KOPT-K1 (cell line): ENCODE measurements at regions not wholly inside any gene's neighbourhood (a gene's known extent, or its start where the extent isn't known, plus 50 kb on each side); places are given as distances from the start of the nearest gene placed in this dataset.
"Not testable (repeated sequence)": the region's sequence is repeated elsewhere in the genome, so short reads cannot be mapped to it uniquely, and the experiment has no call there.

Experiments used
- H3K27ac ChIP-seq: fragments of 200-600 bp; sonication (generic); 2 replicates; pipeline ENCODE4 v1.5.1; 2016; ENCODE audit warnings: antibody characterized with exemption, mild to moderate bottlenecking, low read depth, low read length; ENCODE audit not compliant: poor library complexity, severe bottlenecking
- H3K36me3 ChIP-seq: fragments of 200-600 bp; sonication (generic); 2 replicates; pipeline ENCODE4 v1.5.1; 2017; ENCODE audit warnings: antibody characterized with exemption, mild to moderate bottlenecking, low read length, moderate library complexity; ENCODE audit not compliant: insufficient read depth
- H3K9me3 ChIP-seq: fragments of 200-600 bp; sonication (generic); 2 replicates; pipeline ENCODE4 v1.5.1; 2017; ENCODE audit warnings: antibody characterized with exemption, low read length, mild to moderate bottlenecking; ENCODE audit not compliant: insufficient read depth, poor library complexity, severe bottlenecking

DNA sequence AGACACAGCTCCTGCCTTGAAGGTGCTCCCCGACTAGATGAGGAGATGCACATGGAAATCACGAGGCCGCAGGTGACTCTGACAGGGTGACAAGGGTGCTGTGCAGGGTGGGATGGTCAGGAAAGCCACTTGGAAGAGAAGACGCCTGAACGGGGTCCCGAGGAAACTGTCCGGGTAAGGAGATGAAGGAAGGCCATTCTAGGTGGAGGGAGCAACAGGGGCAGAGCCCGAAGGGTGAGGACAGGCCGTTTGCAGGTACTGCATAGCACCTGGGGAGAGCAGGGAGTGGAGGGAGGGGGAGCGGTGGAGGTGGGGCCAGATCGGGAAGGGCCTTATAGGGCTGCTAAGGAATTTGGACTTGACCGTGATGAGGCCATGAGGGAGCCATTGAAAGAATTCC, 105.6 kb upstream of the DLG1 start:
- Histone ChIP-seq H3K27ac (no peak overlapping the region), H3K9me3 (no peaks in the 10 kb centered on the region), H3K36me3 (no peaks in the 10 kb centered on the region)

DNA sequence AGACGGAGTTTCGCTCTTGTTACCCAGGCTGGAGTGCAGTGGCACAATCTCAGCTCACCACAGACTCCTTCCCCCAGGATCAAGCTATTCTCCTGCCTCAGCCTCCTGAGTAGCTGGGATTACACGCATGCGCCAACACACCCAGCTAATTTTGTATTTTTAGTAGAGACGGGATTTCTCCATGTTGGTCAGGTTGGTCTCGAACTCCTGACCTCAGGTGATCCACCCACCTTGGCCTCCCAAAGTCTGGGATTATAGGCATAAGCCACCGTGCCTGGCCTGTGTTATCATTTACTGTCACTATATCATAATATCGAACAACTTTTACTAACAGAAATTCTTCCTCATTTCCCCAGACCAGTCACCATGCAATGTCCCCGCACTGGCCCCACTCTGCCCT, 104.0 kb upstream of the DLG1 start:
- H3K9me3 ChIP-seq, H3K36me3 ChIP-seq, H3K27ac ChIP-seq: not testable (repeated sequence)

DNA sequence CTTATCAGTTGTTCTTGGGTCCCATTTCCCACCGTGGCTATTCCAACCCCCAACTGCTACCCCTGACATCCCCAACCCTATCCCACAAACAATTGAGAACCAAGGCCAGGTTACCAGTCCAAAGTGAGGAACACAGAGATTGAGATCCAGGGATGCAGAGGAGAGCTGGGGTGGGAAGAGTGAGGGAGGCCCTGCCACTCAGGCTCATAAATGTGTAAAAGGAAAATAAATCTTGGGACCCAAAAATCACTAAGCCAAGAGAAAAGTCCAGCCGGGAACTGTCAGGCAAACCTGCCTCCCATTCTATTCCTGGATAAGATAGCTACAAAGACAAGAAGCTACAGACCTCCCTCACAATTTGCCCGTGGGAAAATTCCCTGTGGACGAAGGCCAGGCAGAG, 101.1 kb upstream of the DLG1 start:
- H3K27ac ChIP-seq, result no peak overlapping the region
- no peaks in the 10 kb centered on the region for H3K36me3 ChIP-seq
- H3K9me3 ChIP-seq, result no peaks in the 10 kb centered on the region

- no peak overlapping the region for H3K27ac ChIP-seq
- no peaks in the 10 kb centered on the region for H3K36me3 ChIP-seq
- H3K9me3 ChIP-seq, result no peaks in the 10 kb centered on the region
Measured at GRCh38 chr3:197398286-197398878, 100.0 kb upstream of the DLG1 start.

GRCh38 chr3:197397838-197398237, 99.4 kb upstream of the DLG1 start:
- Histone ChIP-seq H3K36me3 (no peaks in the 10 kb centered on the region), H3K9me3 (no peaks in the 10 kb centered on the region), H3K27ac (no peak overlapping the region)

DNA sequence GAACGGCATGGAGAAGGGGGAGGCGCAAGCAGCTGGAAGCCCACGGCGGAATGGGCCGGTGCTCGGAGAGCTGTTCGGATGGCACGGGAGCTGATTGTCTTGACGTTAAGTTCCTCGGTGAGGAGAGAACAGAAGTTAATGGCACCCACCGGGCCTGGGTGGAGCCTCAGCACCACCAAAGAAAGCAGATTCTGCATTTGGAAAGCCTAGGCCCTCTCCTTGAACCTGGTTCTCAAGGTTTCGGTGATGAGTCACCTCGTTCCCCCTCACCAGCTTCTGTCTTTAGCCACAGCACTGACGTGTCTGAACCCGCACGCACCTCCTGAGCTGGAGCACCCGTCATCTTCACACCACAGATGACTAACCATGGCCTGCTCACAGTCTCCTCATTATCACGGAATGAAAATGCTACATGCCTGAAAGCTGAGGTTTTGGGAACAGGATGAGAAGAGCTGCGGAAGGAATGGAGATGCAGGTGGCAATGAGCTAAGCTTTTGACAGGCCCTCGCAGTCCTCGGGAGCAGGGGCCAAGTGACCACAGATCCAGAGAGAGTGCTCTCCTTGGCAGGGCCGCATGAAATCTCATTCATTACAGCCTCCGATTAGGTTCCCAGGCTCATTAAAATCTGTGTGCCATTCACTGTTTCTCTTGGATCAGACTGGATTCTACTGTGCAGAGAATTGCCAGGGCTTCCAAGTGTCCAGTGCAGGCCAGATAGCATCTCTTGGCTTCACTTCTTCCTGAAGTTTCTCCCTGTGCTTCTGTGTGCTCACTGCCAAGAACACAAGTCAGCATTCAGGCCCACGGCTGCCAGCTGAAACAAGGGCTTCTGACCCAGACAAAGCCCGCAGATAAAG, 96.3 kb upstream of the DLG1 start:
- no peak overlapping the region for H3K27ac ChIP-seq
- H3K9me3 ChIP-seq, result peaks cover 12% of the 10 kb centered on the region
- peaks cover 4% of the 10 kb centered on the region; the same call in 1 of the 2 replicates for H3K36me3 ChIP-seq

- H3K27ac ChIP-seq, H3K36me3 ChIP-seq: not testable (repeated sequence)
- peaks cover 18% of the 10 kb centered on the region for H3K9me3 ChIP-seq
Measured at GRCh38 chr3:197394126-197394463, 95.7 kb upstream of the DLG1 start.

- H3K9me3 ChIP-seq, result peaks cover 21% of the 10 kb centered on the region
- H3K27ac ChIP-seq, result no peak overlapping the region
- H3K36me3 ChIP-seq, result peaks cover 4% of the 10 kb centered on the region; the same call in 1 of the 2 replicates
Measured at GRCh38 chr3:197393711-197394110, 95.3 kb upstream of the DLG1 start.

GRCh38 chr3:197392961-197393360, 94.5 kb upstream of the DLG1 start:
- H3K27ac ChIP-seq, result no peak overlapping the region
- peaks cover 29% of the 10 kb centered on the region for H3K9me3 ChIP-seq
- H3K36me3 ChIP-seq, result peaks cover 4% of the 10 kb centered on the region; the same call in 1 of the 2 replicates

- H3K9me3 ChIP-seq, result peaks cover 26% of the 10 kb centered on the region
- no peak overlapping the region for H3K27ac ChIP-seq
- H3K36me3 ChIP-seq, result no peaks in the 10 kb centered on the region
Measured at GRCh38 chr3:197381371-197381770, 83.0 kb upstream of the DLG1 start.

DNA sequence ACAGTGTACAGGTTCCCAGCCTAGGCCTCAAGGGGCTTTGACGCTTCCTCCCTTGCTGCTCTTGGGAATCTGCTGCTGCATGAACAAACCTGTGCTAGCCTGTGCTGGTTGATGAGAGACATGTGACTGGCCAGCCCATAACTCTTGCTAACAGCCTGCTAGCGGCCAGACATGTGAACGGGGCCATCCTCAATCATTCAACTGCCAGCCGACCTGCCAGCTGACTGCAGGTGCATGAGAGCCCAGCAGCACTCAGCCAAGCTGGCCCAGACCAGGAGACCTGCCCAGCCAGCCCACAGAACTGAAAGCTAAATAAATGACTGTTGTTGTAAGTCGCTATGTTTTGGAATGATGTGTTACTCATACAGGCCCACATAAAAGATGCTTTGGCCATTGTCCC, 82.4 kb upstream of the DLG1 start:
- Histone ChIP-seq H3K9me3 (peaks cover 20% of the 10 kb centered on the region), H3K27ac (no peak overlapping the region)

GRCh38 chr3:197378985-197379718, 80.7 kb upstream of the DLG1 start:
- H3K9me3 ChIP-seq, result peaks cover 3% of the 10 kb centered on the region
- H3K27ac ChIP-seq, result no peak overlapping the region
- H3K36me3 ChIP-seq, result no peaks in the 10 kb centered on the region

More for the DNA sequence above, 82.4 kb upstream of the DLG1 start:
- no peaks in the 10 kb centered on the region for H3K36me3 ChIP-seq

- H3K27ac ChIP-seq, result no peak overlapping the region
- H3K9me3 ChIP-seq, result no peaks in the 10 kb centered on the region
- no peaks in the 10 kb centered on the region for H3K36me3 ChIP-seq
Measured at GRCh38 chr3:197376735-197377555, 78.5 kb upstream of the DLG1 start.

DNA sequence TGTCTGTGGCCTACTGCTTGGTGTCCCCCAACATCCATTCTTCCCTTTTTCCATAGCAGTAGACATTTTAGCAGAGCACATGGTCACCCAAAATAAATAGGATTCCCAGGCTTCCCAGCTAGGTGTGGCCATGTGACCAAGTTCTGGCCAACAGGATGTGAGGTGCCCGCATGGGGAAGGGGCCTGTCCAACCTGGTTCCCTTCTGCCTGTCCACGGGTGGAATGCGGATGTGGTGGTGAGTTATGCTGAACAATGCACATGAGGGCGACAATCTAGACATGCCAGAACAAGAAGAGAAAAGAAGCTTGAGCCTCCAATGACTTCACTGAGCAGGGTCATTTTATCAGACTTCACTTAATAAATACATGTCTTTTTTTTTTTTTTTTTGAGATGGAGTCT, 77.6 kb upstream of the DLG1 start:
- Histone ChIP-seq H3K27ac (no peak overlapping the region), H3K36me3 (no peaks in the 10 kb centered on the region), H3K9me3 (no peaks in the 10 kb centered on the region)

GRCh38 chr3:197375001-197375441, 76.6 kb upstream of the DLG1 start:
- Histone ChIP-seq H3K36me3 (no peaks in the 10 kb centered on the region), H3K9me3 (no peaks in the 10 kb centered on the region), H3K27ac (no peak overlapping the region)
